ENCODE measurements at regions not wholly inside any gene's neighbourhood (a gene's known extent, or its start where the extent isn't known, plus 50 kb on each side); places are given as distances from the start of the nearest gene placed in this dataset.
"Not testable (repeated sequence)": the region's sequence is repeated elsewhere in the genome, so short reads cannot be mapped to it uniquely, and the experiment has no call there.

GRCh38 chr10:23493711-23494110 is 54.8 kb downstream of the OTUD1 start:
- no peak for DNase-seq

GRCh38 chr10:23496727-23497126 is 57.9 kb downstream of the OTUD1 start:
- DNase-seq: no peak

DNA sequence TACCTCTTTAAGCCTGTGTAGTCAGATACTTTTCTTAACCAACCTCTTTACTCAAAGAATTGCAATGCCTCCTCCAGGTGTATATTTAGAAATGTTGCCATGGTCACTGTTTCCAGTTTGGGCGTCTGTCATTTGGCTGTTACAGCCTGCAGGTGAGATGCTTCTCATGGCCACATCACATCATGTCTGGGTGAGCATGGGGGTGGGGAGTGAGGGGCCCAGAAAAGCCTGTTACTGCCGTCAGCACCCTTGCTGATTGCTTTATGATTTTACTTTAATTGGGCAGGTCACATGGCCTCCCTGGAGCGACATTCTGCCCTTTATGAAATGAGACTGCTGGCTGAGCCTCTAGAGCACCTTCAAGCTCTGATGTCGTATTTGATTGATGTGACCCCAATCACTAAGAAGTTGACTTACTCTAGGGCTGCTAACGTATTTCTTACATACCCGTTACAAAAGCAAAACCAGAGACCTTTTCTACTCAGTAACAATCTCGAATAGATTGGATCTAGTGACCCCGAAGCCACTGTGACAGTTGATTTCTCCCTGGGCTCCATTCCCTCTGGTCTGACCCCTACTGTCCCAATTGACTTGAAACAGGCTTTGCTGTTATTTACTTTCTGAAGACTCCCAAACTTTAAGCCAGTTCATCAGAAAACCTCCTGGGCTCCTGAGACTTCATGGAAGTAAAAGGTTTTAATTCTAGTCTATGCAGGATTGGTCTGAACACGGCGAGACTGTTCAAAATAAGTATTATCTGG is 60.7 kb downstream of the OTUD1 start:
- DNase-seq: no peak

DNA sequence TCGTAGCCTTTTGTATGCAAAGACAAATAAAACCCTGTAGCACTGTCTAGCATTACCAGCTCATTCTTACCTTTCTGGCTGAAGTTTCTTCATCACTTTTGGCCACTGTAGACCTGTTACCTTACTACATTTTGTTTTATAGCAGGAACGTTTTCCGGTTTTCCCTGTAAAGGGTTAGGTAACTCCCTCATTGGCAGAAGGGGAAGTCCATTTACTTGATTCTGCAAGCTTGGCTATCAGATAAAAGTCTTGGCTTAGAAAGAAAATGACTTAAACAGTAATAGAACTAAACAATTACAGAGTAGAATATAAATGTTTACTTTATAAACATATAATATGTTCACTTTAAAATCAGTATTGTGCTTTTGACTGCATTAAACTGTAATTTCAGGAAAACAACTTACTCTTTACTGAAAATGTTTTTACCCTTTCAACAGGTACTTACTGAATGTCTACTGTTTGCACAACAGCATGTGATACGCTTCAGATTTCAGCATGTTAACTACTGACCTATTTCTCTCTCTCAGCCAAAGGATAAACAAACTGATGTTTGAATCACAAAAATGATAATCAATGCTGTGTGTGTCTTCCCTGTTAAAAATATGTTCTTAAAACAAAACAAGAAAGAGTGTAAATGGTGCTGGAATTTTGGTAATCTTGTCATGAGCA is 67.1 kb downstream of the OTUD1 start:
- no peak for DNase-seq

DNA sequence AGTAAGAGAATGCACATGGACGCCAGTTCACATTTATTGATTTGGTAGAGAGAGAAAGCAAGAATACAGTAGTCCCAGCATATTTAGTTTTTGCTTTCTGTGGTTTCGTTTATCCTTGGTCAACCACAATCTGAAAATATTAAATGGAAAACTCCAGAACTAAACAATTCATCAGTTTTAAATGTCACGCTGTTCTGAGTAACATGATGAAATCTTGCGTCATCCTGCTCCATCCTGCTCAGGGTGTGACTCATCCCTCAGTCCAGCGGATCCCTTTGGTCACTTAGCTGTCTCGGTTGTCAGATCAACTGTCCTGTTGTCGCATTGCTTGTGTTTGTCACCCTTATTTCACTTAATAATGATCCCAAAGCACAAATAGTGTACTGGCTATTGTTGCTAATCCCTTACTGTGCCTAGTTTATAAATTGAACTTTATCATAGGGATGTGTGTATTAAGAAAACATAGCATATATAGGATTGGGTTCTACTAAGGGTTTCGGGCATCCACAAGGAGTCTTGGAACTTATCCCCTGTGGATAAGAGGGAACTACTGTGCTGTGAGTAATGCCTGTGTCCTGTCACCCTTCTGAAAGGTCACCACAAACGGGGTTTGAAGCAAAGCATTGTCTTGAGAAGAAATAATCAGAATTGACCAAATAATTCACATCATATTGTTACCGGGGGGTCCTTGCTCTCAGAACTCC is 73.6 kb downstream of the OTUD1 start:
- no peak for DNase-seq

GRCh38 chr10:23513621-23514020 is 74.7 kb downstream of the OTUD1 start:
- not testable (repeated sequence) for DNase-seq

GRCh38 chr10:23514321-23514720 is 75.4 kb downstream of the OTUD1 start:
- DNase-seq: no peak

- no peak for DNase-seq
These were observed 77.7 kb downstream of the OTUD1 start for GRCh38 chr10:23516530-23516929.

- DNase-seq: no peak
These were observed 78.3 kb downstream of the OTUD1 start for GRCh38 chr10:23517155-23517554.

- DNase-seq: no peak
These were observed 82.9 kb downstream of the OTUD1 start for GRCh38 chr10:23521735-23522134.

- DNase-seq: no peak
These were observed 83.5 kb downstream of the OTUD1 start for GRCh38 chr10:23522345-23522744.

- DNase-seq: no peak
These were observed 84.4 kb downstream of the OTUD1 start for GRCh38 chr10:23523251-23523650.

GRCh38 chr10:23525406-23525805 is 86.5 kb downstream of the OTUD1 start:
- DNase-seq: no peak

DNA sequence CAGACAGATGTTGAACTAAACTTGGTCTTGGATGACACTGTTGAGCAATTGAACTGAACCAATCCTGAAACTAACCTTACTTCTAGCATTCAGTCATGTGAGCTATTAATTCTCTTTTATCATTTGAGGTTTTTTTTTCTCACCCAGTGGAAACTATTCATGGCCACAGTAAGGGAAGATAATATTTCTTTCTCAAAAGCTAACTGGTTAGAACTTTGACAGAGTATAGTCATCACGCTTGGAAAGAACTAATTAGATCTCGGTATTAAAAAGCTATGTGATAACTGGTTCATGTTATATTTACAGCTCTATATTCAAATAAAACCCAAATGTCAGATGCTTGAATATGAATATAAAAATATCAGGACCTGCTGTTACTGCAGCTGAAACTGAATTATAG is 89.5 kb downstream of the OTUD1 start:
- no peak for DNase-seq

GRCh38 chr10:23529625-23530024 is 90.8 kb downstream of the OTUD1 start:
- DNase-seq: no peak

GRCh38 chr10:23530079-23530478 is 91.2 kb downstream of the OTUD1 start:
- no peak for DNase-seq

- no peak for DNase-seq
These were observed 94.3 kb downstream of the OTUD1 start for GRCh38 chr10:23533212-23533611.

DNA sequence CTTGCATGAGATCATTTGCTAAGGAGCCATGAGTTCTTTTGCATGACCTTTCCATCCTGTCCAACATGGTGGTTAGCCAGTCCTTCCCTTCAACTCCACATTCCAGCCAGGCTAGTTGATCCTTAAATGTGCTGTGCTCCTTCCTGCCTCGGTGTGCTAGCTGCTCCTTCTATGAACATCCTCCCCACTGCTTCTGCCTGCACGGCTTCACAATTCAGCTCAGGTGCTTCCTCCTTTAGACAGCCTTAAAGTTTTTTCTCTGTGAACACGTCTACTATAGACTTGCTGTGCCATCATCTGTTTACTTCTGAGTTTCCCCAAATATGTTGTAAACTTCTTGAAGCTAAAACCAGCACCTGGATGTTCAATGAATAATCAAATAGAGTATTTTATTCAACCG is 95.5 kb downstream of the OTUD1 start:
- no peak for DNase-seq

DNA sequence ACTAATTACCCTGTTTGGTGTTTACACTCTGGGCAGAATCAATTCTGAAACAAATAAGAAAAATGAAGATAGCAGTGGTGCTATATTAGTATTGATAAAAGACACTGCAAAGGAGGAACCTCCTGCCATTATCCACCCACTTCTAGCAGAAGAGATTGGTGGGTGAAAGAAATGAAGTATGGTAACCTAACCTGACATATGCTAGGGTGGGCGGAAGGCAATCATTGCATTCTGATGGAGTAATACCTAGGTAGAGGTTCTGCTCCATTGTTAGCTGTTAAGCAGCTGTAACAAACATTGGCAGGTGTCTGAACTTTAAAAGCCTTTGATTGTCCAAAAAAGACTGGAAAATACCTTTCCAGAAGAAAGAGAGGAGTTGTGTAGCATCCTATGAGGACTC is 95.9 kb downstream of the OTUD1 start:
- DNase-seq: no peak

GRCh38 chr10:23535381-23535780 is 96.5 kb downstream of the OTUD1 start:
- no peak for DNase-seq

GRCh38 chr10:23538968-23539367 is 100.1 kb downstream of the OTUD1 start:
- DNase-seq: no peak

GRCh38 chr10:23540401-23541030 is 101.6 kb downstream of the OTUD1 start:
- DNase-seq: no peak

DNA sequence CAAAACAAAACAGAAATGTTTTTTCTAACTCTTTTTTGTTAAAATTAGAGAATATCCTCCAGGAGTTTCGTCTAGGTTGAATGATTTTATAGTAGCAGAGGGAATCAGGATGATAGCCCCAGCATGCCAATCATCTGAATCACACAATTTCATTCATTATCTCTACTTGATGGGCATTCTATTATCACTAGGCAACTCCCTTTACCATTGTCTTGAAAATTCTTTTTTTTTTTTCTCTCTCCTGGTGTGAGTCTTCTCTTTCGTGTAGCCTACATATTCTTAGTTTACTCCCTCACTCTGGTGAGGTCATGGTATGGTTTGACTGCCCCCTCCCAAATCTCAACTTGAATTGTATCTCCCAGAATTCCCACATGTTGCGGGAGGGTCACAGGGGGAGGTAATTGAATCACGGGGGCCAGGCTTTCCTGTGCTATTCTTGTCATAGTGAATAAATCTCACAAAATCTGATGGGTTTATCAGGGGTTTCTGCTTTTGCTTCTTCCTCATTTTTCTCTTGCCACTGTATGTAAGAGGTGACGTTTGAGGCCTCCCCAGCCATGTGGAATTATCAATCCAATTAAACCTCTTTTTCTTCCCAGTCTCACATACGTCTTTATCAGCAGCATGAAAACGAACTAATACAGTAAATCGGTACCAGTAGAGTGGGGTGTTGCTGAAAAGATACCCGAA is 105.0 kb downstream of the OTUD1 start:
- DNase-seq: no peak
